Thymus (tissue), 11 donors: ENCODE measurements at regions not wholly inside any gene's neighbourhood (a gene's known extent, or its start where the extent isn't known, plus 50 kb on each side); places are given as distances from the start of the nearest gene placed in this dataset.
"Not testable (repeated sequence)": the region's sequence is repeated elsewhere in the genome, so short reads cannot be mapped to it uniquely, and the experiment has no call there.

Experiments used
- DNase-seq, 9 donors: peaks; one replicate each; pipeline ENCODE4 v3.0.0-alpha.2; 2013; ENCODE audit warnings: low spot score in 9 of 9, low read depth in 6 of 9, missing footprints in 1 of 9
- H3K27ac ChIP-seq, 2 donors: one replicate each; pipeline ENCODE4 v1.5.1; 2013; ENCODE audit warnings: control low read depth in 1 of 2, low read depth in 1 of 2, low read length in 1 of 2, mild to moderate bottlenecking in 1 of 2, moderate library complexity in 1 of 2
- H3K27me3 ChIP-seq, 2 donors: one replicate each; pipeline ENCODE4 v1.5.1; 2013; ENCODE audit warnings: low read length in 1 of 2; ENCODE audit not compliant: control insufficient read depth in 2 of 2, insufficient read depth in 1 of 2
- H3K36me3 ChIP-seq, 2 donors: one replicate each; pipeline ENCODE4 v1.5.1; 2013; ENCODE audit warnings: low read length in 1 of 2, mild to moderate bottlenecking in 1 of 2, moderate library complexity in 1 of 2; ENCODE audit not compliant: control insufficient read depth in 2 of 2, insufficient read depth in 2 of 2
- H3K4me1 ChIP-seq, 2 donors: one replicate each; pipeline ENCODE4 v1.5.1; 2013; ENCODE audit warnings: low read length in 2 of 2; ENCODE audit not compliant: control insufficient read depth in 2 of 2, insufficient read depth in 2 of 2
- H3K4me3 ChIP-seq, 2 donors: one replicate each; pipeline ENCODE4 v1.5.1; 2013; ENCODE audit warnings: low read length in 2 of 2, control low read depth in 1 of 2, mild to moderate bottlenecking in 1 of 2
- H3K9me3 ChIP-seq, 2 donors: one replicate each; pipeline ENCODE4 v1.5.1; 2013; ENCODE audit warnings: low read length in 1 of 2, mild to moderate bottlenecking in 1 of 2; ENCODE audit not compliant: control insufficient read depth in 2 of 2, insufficient read depth in 1 of 2
- WGBS: extraction: QIAGEN DNeasy Blood & Tissue Kit; methylation state at CpG from one replicate; pipeline ENCODE4 v1.1.7; 2013; 5-methylcytosine and 5-hydroxymethylcytosine counted together
- donor health status: healthy.

DNA sequence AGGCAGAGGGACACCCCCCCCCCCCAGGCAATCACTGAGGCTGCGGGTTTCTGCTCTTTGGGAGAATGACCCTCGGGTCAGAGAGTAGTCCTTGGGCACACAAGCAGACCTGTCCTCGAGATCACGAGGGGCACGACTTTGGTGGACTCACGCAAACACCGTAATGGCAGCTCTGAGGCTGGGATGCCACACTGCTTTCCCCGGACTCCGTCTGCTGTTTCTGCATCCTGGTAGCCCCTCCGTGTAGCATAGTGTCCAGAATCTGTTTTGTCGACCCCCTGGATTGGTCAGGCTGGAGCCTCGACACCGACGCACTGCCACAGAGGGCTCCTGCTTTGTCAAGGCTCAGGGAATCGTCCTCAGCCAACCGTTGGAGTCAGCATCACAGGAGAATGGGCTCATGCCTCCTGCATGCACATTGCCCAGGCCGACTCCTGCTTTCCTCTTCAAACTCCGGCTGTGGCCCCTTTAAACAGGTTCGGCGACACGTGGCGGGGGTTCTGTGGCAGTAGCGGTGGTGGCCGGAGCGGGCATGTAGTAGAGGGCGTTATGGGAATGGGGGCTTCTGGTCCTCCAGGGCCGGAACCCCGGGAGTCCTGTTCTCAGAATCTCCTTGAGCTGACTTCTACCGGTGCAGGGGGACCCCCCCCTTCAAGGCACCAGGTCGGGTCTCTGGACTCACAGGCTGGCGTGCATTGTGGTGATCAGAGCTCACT lies 205.3 kb downstream of the ZNF716 start:
- WGBS, result 89% methylated on average over 31 of the region's 31 CpGs
- not testable (repeated sequence) for H3K4me1 ChIP-seq, H3K27me3 ChIP-seq, H3K36me3 ChIP-seq, DNase-seq, H3K27ac ChIP-seq, H3K4me3 ChIP-seq
- peaks cover 3 to 51% of the 10 kb centered on the region in 2 donors for H3K9me3 ChIP-seq

DNA sequence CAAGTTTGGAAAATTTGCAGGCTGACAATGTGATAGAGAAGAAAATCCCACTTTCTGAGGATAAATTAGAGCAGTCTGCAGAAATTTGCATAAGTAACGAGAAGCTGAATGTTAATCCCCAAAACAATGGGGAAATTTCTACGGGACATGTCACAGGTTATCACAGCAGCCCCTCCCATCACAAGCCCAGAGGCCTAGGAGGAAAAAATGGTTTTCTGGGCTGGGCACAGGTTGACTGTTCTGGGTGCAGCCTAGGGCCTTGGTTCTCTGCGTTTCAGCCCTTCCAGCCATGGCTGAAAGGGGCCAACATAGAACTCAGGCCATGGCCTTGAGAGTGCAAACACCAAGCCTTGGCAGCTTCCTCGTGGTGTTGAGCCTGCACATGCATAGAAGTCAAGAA lies 209.2 kb downstream of the ZNF716 start:
- H3K9me3 ChIP-seq, result peaks cover 0 to 18% of the 10 kb centered on the region in 2 donors
- H3K4me1 ChIP-seq, H3K27me3 ChIP-seq, DNase-seq, H3K36me3 ChIP-seq, H3K4me3 ChIP-seq, H3K27ac ChIP-seq: not testable (repeated sequence)
- WGBS, result 61% methylated on average over 4 of the region's 4 CpGs

DNA sequence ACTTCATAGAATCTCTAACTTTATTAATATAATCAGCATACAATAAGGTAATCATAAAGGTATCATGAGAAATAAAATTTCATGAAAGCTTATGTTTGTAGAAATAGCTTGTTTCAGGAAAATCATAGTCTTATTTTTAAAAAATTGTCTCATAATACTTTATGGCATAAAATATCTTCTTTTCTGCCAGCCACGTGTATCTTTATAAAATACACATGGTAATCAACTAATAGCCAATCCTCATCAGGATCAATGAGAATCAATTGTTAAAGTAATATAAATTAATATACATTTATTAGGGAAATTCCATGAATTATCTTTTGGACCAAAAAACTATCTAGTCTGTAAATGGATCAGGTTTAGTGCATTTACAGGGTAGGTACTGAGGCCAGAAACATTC lies 227.0 kb downstream of the ZNF716 start:
- not testable (repeated sequence) for H3K27me3 ChIP-seq, H3K4me3 ChIP-seq, H3K4me1 ChIP-seq, H3K9me3 ChIP-seq, H3K36me3 ChIP-seq, H3K27ac ChIP-seq, DNase-seq
- 23% methylated on average over 1 of the region's 1 CpG for WGBS

DNA sequence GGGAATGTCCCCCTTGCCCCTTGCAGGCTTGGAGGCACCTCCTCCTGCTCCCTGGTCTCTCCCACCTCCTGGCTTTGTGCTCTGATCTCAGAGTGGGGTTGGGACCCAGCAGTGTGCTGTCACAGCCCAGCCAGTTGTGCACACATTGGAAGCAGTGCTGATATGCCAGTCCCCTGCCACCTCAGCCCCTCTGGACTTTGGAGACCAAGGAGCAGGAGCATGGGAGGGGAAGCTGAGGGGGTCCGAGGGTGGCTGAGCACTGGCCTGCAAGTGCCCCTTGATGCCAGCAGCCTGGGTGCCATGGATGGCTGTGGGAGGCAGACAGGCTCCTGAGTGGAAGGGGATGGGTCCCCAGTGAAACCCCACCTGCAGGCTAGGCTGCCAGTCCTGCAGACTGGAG lies 235.4 kb downstream of the ZNF716 start:
- WGBS, result 75% methylated on average over 1 of the region's 1 CpG
- Histone ChIP-seq H3K27me3 (no peaks in the 10 kb centered on the region), H3K4me1 (no peaks in the 10 kb centered on the region), H3K4me3 (no peak overlapping the region), H3K36me3 (no peaks in the 10 kb centered on the region), H3K9me3 (peaks cover 2 to 10% of the 10 kb centered on the region in 2 donors), H3K27ac (no peak overlapping the region)
- no peak for DNase-seq
